Left lobe of liver (tissue), 2 donors: ENCODE measurements at regions not wholly inside any gene's neighbourhood (a gene's known extent, or its start where the extent isn't known, plus 50 kb on each side); places are given as distances from the start of the nearest gene placed in this dataset.
"Not testable (repeated sequence)": the region's sequence is repeated elsewhere in the genome, so short reads cannot be mapped to it uniquely, and the experiment has no call there.

Source experiments
- ATAC-seq: fragments of 200-7000 bp; cut with Tn5 transposase; one replicate; pipeline ENCODE4 v1.9.1; 2020; ENCODE audit warnings: mild to moderate bottlenecking, moderate library complexity
- DNase-seq: peaks from one replicate; pipeline ENCODE4 v3.0.0-alpha.2; 2020; ENCODE audit warnings: low spot score
- donor health status: DM: no; HTN: no; CAD: no; lungs with moderate emphysema.
- donor health status: DM: no; HTN: yes; CAD: no.

DNA sequence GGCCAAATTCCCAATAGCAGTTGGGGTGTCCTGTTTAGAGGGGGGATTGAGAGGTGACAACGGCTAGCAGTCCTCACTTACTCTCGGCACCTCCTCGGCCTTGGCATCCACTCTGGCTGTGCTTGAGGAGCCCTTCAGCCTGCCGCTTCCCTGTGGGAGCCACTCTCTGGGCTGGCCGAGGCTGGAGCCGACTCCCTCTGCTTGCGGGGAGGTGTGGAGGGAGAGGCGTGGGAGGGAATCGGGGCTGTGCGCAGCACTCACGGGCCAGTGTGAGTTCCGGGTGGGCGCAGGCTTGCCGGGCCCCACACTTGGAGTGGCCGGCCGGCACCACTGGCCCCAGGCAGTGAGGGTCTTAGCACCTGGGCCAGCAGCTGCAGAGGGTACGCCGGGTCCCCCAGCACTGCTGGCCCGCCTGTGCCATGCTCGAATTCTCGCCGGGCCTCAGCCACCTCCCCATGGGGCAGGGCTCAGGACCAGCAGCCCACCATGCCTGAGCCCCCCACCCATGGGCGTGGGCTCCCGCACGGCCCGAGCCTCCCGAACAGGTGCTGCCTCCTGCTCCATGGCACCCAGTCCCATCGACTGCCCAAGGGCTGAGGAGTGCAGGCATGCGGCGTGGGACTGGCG, 705.9 kb upstream of the ZNF804A start:
- DNase-seq (no peak), ATAC-seq (no peak)

DNA sequence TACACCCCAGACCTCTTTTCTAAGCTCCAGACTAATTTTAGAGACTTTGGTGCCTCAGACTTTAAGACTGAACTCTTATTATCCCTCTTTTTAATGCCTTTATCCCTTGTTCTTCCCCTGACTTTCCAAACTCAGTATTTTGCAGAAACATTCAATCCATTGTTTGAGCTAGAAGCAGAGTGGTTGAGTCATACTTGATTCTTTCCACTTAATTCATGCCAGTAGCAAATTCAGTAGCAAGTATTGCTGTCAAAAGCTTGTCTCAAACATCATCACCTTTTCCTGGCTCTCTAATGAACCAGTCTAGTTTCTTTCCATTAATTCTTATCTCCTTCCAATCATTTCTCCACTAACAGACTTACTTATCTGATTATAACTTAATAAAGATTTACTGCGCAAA, 699.7 kb upstream of the ZNF804A start:
- DNase-seq (no peak), ATAC-seq (no peak)

DNA sequence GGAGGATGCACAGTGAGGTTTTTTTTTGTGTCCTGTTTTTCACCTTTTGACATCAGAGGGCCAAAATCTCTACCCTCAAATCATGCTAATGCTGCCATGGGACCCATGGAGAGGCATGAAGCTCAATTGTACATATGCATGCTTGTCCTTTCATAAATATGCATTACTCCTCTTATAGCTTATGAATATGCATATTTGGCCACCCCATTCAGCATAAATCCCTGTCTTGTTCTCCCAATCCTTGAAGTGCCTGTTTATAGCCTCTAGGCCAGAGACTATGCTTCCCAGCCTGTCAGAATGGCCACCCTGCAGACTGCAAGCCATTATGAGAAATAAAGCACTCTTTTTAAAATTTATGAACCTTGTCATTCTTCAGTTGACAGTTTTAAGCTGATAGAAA, 696.4 kb upstream of the ZNF804A start:
- DNase-seq (no peak), ATAC-seq (no peak)

DNA sequence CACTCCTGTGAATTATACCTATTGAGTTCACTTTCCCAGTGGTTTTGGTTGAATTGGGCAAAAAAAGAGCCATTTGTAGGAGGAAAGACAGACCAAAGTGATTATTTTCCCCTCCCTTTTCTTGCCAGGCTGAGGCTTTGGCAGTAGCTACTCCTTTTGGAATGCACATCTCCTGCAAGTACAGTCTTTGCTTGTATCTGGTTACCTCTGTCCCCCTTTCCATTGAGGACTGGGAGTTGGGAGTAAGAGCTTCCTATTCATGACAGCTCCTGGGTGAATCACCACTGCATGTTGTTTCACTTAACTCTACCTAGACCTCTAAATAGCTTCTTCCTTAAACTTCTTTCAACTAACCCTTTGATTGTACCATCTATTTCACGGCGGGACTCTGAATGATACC, 695.3 kb upstream of the ZNF804A start:
- DNase-seq: no peak
- no peak for ATAC-seq

DNA sequence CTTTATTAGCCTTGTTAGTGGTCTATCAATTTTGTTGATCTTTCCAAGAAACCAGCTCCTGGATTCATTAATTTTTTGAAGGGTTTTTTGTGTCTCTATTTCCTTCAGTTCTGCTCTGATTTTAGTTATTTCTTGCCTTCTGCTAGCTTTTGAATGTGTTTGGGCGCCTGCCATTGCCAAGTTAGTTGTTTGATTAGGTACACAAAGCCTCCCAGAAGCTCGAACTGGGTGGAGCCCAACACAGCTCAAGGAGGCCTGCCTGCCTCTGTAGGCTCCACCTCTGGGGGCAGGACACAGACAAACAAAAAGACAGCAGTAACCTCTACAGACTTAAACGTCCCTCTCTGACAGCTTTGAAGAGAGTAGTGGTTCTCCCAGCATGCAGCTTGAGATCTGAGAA, 682.3 kb upstream of the ZNF804A start:
- not testable (repeated sequence) for DNase-seq, ATAC-seq

DNA sequence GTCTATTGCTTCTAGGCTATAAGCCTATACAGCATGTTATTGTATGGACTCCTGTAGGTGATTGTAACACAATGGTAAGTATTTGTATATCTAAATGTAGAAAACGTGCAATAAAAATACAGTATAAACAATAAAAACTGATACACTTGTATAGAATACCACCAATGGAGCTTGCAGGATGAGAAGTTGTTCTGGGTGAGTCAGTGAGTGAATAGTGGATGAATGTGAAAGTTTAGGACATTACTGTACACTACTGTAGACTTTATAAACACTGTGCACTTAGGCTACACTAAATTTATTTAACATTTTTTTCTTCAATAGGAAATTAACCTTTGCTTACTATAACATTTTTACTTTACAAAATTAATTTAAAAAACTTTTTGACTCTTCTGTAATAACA, 679.2 kb upstream of the ZNF804A start:
- no peak for DNase-seq
- ATAC-seq: no peak

DNA sequence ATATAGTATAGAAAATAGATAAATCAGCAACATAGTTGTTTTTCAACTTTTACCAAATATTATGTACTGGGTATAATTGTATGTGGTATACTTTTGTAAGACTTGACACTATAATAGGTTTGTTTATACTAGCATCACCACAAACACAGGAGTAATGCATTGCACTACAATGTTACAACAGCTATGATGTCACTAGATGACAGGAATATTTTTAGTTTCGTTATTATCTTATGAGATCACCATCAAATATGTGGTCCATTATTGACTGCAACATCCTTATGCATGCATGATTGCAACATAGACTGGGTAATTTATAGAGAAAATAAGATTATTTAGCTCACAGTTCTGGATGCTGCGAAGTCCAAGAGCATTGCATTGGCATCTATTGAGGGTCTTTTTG, 678.4 kb upstream of the ZNF804A start:
- DNase-seq (no peak), ATAC-seq (no peak)

DNA sequence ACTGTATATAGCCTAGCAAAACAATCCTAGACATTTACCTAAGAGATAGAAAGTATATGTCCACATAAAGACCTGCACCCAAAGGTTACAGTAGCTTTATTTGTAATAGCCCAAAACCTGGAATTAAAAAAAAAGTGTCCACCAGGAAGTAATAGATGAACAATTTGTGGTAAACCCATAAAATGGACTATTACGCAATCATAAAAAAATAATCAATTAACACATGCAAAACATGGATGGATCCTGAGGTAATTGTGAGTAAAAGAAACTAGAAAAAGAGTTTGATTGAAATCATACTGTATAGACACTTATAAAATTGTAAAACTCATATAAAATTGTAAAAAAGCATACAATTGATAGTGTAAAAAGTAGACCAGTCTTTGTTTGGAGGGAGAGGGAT, 673.0 kb upstream of the ZNF804A start:
- DNase-seq: no peak
- no peak for ATAC-seq

DNA sequence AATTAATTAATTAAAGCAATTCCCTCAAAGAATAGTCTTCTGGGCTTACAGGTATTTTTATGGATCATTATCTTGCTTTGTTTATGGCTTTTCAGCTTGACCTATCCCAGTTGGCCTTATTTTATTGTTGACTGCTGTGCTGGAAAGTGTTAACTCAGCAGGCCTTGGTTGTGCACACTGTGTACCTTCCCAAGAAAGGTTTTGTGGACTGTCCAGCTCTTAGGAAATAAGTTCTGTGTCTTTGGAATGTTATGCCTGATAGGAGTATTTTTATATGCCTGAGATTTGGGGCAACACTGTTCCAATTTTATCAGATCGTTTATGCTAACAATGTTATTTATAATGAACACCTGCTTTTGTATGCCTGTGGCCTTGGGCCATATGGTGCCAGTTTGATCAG, 671.9 kb upstream of the ZNF804A start:
- no peak for ATAC-seq
- DNase-seq: no peak

DNA sequence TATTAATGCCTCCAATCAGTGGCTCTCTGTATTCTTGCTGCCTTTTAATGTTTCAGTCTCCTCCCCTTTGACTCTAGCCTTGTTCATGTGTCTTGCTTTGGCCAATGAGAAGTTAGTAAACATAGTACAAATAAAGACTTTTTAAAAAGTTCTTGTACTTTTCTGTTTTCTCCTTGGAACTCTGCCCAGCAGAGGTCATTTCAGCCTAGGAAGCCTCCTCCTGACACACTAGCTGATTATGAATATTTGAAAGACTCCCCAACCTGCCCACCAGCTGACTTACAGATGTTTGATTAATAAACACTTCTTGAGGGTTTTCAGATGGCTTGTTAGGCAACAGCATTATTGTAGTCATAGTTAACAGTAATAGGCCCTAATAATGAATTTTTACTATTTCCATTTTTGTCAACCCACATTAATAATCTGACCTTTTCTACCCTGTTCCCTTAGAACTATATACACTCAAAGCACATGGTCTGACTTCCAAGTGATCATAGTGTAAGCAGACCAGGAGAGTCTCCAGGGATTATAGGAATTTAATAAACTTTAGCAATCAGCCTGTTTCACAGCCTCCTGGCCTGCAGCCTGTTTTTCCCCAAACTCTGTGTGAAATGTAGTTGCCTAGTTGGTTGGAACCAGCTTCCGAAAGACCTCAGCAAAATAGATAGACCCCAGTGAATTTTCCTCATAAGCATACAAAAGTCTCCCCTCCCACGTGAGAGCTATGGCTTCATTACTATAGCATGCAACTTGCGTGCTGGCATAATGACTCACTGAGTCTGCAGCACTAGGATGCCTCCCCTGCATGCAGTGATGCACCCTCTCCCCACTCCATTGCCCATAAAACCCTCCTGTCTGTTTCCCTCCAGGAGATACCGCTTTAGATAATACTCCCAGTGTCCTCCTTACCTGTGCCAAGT, 670.7 kb upstream of the ZNF804A start:
- ATAC-seq: no peak
- no peak for DNase-seq

DNA sequence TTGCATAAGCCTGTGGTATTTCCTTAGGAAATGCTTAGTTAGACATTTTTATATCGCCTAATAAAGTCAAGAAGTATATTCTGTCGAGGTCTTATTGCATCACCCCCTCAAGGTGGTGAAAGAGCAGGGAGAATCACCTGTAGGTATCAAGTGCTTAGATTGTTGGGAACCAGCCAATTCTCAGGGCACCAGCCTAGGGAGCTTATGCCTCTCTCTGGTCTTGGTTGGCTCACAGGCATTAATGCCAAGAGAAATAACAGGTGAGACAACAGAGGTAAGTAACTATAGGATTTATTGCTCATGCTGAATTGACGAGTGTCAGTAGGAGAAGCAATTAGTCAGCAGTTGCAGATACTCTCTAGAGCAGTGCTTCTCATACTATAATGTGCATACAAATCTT, 663.3 kb upstream of the ZNF804A start:
- DNase-seq (no peak), ATAC-seq (no peak)

DNA sequence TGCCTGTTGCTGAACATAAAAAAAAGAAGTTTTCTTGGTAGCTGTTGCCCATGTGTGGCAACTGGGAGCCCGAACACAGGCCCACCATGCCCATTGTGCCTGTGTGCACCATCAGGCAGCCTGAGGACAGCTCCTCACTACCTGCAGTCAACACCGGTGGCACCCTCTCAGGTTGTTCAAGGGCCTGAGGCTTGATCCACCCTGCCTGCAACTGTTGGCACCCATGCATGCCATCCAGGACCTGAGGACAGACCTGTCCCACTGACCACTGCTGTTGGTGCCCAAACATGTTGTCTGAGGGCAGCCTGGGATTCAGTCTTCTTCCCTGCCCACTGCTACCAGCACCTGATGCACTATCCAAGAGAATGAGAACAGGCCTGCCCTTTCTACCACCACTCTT, 661.1 kb upstream of the ZNF804A start:
- ATAC-seq (no peak), DNase-seq (no peak)

DNA sequence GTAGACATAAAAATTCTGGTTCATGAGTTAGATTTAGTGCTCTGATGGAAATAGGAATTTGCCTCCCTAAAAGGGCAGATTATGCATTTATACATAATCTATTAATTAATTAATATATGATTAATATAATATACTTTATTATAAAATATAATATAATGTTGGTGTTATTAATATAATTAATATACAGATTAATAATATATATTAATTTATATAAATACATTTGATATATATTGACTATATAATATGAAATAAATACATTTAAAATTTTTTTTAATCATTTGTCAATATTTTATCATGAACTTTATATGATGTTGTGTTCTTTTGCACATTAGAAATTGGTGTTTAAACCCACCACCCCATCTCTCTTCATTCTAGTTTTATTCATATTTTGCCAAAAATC, 652.1 kb upstream of the ZNF804A start:
- ATAC-seq: no peak

DNA sequence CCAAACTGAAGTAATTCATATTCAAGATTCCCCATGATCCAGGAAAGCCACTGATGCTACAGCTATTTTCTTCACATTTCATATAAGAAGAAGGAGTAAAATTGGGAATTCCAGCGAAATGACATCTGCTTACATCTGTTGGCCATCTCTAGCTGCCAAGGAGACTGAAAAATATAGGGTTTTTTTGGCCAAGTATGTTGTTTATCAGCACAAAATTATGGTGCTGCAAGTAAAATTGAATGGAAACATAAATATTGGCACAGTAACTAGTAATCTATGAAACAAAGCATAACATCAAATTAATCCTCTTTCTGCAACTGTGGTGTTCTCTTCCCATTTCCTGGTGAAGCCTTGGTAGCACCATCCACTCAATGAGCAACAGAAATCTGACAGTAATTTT, 649.5 kb upstream of the ZNF804A start:
- DNase-seq (no peak), ATAC-seq (no peak)

More for the DNA sequence above, 652.1 kb upstream of the ZNF804A start:
- DNase-seq: no peak

DNA sequence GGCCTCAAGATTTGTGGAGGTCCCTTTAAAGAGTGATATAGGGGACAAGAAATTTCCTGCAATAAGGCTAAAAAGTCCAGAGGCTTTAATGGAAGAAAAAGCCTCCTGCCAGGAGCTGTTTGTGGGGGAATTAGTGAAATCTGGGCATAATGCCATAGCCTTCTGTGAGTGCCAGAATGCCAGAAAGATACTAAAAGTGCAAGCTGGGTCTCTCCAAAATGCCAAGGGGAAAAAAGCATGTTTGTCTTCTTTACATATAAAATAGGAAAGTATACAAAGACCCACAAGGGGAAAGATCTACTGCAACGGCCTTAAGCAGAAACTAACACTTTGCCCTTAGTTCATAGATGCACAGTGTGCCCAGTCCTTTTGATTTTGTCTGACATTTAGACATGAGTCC, 647.7 kb upstream of the ZNF804A start:
- ATAC-seq: no peak

DNA sequence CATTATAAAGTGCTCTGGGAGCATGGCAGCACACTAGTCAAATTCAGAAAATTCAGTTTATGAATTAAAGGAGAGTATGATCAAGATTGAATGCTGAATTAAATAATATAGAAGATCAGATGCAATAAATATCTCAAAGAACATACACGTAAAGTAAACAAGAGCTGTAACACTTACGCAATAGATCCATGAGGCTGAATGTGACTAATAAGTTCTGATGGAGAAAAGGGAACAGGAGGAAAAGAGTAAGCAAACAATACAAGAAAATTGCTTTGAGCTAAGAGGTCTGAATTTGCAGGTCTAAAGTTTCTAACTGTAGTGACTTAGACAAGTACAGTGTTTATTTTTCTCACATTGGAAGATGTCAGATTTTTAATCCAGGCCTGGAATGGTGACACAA, 646.7 kb upstream of the ZNF804A start:
- ATAC-seq: no peak
- DNase-seq: no peak

More for the DNA sequence above, 647.7 kb upstream of the ZNF804A start:
- DNase-seq: no peak

DNA sequence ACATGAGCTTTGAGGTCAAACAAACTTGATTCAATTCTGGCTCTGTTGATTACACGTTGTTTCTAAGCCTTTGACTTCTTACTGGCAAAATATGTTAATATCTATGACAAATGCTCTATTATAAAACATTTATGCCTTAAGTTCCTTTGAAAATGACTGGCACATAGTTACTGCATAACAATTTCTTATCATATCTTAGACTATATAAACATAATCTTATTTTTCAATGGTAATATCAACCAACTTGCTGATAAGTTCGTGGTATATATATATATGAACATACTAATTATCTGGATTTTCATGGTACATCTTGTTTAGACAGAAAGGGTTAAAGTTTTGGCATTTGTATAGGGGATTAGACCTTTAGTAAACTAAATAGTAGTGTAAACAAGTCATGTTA, 645.6 kb upstream of the ZNF804A start:
- no peak for ATAC-seq

DNA sequence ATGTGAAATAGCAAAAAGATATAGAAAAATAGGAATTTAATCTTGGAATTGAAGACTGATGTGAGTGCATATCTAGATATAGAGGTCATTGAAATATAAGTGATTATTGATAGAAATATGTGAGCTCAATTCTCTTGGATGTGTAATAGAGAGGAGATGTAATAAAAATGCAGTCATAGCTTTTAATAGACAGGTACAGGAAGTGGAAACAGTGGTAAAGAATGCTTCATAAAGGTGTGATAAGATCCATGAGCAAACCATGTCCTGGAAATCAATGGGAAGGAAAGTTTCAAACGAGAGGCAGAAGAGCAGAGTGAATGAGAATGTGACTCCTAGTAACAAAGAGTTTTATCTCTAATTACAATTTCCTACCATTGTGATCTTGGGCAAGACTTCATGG, 634.7 kb upstream of the ZNF804A start:
- DNase-seq: no peak
- no peak for ATAC-seq

More for the DNA sequence above, 645.6 kb upstream of the ZNF804A start:
- no peak for DNase-seq

DNA sequence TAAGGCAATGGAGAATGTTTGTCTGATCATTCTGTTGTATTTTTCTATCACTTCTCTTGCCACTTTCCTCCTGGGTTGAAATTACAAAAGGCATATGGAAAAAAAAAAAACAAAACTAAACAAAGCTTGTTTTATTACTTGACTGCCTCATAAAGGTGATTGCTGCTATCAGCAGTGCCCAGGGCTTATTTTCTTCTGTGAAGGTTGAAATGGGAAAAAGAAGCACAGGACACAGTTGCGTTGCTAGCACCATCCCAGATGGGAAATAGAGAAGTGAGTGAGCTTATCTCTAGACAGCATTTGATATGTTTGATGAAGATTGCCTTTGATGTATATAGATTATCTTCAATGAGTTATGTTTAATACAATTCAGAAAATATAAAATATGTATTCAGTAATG, 633.8 kb upstream of the ZNF804A start:
- no peak for DNase-seq
- ATAC-seq: no peak

DNA sequence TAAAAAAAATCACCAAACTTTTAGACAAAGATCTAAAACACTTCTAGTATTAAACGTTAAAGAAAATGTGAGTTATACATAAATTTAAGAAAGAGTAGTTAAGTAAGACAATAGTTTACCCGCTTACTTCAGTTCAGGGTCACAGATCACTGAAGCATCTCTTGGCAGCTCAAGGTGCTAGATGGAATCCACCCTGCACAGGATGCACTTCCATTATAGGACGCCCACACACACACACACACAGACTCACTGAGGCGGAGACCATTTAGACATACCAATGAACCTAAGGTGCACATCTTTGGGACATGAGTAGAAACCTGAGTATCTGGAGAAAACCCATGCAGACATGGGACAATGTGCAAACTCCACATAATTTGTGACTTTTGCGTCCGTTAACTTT, 630.6 kb upstream of the ZNF804A start:
- ATAC-seq: no peak
- DNase-seq: no peak

DNA sequence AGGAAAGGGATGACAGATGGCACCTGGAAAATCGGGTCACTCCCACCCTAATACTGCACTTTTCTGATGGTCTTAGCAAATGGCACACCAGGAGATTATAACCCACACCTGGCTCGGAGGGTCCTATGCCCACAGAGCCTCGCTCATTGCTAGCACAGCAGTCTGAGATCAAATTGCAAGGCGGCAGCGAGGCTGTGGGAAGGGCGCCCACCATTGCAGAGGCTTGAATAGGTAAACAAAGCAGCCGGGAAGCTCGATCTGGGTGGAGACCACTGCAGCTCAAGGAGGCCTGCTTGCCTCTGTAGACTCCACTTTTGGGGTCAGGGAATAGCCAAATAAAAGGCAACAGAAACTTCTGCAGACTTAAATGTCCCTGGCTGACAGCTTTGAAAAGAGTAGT, 622.7 kb upstream of the ZNF804A start:
- not testable (repeated sequence) for ATAC-seq, DNase-seq

DNA sequence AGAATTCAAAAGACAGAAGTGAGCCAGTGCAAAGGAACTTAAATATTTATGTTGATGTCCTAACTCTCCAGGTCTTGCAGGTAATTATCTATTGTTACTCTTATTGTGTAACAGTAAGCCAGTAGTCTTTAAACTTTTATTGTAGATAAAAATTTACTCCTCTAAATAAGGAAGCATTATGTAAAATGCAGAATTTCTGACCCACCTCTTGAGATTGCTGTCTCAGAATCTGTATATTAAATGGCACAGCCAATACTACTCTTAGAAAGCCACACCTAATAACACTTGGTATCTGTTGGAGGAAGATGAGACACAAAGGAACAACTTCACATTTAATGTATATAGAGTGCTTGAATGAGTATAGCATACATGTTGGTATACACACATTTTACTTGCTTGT, 613.5 kb upstream of the ZNF804A start:
- ATAC-seq (no peak), DNase-seq (no peak)

DNA sequence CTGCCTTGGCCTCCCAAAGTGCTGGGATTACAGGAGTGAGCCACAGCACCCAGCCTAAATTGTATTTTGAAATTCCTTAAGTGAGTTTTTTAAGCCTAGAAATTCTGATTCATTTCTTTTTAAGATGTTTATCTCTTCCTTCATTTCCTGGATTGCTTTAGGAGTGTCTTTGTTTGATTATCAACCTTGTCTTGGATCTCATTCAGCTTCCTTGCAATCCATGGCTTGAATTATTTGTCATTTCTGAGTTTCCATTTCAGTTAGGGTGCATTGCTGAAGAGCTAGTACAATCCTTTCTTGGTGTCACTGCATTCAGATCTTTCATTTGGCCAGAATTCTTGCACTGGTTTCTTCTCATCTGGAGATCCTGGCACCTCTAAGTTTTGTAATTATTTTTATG, 606.4 kb upstream of the ZNF804A start:
- no peak for ATAC-seq
- DNase-seq: no peak
